Sigmoid colon (tissue), 3 donors: ENCODE measurements at regions not wholly inside any gene's neighbourhood (a gene's known extent, or its start where the extent isn't known, plus 50 kb on each side); places are given as distances from the start of the nearest gene placed in this dataset.

Source experiments
- POLR2A ChIP-seq, 2 donors: fragments of 450-650 bp; IDR thresholded peaks; one replicate each; pipeline ENCODE4 v1.6.1; 2016; ENCODE audit warnings: antibody characterized with exemption in 2 of 2, mild to moderate bottlenecking in 2 of 2, moderate library complexity in 2 of 2
- TF ChIP-seq, protein P1 (sequence below), 4 experiments: fragments of 450-650 bp in 3 of 4; fragments of 200-600 bp in 1 of 4; IDR thresholded peaks; one replicate each; pipeline ENCODE4 v1.5.1; 2016 to 2019; ENCODE audit warnings: antibody characterized with exemption in 4 of 4, mild to moderate bottlenecking in 3 of 4, moderate library complexity in 2 of 4

DNA sequence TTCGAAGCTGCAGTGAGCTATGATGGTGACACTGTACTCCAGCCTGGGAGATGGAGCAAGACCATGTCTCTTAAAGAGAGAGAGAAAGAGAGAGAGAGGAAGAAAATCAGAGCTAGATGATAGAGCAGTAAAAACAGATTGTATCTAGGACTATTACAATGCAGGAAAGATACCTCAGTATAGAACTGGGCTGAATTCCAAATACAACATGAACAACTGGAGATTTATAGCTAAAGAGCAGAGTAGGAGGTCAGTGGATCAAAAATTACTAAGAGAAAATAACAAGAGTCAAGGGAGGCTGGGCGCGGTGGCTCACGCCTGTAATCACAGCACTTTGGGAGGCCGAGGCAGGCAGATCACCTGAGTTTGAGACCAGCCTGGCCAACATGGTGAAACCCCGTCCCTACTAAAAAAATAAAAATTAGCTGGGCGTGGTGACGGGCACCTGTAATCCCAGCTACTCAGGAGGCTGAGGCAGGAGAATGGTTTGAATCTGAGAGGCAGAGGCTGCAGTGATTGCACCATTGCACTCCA is 100.7 kb upstream of the MSH6 start:
- no peak for TF ChIP-seq POLR2A (IDR thresholded peaks at IDR 0.05)
- TF ChIP-seq, protein P1, sequence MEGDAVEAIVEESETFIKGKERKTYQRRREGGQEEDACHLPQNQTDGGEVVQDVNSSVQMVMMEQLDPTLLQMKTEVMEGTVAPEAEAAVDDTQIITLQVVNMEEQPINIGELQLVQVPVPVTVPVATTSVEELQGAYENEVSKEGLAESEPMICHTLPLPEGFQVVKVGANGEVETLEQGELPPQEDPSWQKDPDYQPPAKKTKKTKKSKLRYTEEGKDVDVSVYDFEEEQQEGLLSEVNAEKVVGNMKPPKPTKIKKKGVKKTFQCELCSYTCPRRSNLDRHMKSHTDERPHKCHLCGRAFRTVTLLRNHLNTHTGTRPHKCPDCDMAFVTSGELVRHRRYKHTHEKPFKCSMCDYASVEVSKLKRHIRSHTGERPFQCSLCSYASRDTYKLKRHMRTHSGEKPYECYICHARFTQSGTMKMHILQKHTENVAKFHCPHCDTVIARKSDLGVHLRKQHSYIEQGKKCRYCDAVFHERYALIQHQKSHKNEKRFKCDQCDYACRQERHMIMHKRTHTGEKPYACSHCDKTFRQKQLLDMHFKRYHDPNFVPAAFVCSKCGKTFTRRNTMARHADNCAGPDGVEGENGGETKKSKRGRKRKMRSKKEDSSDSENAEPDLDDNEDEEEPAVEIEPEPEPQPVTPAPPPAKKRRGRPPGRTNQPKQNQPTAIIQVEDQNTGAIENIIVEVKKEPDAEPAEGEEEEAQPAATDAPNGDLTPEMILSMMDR (IDR thresholded peaks at IDR 0.05), result no peak
